K562 (cell line): ENCODE measurements at regions not wholly inside any gene's neighbourhood (a gene's known extent, or its start where the extent isn't known, plus 50 kb on each side); places are given as distances from the start of the nearest gene placed in this dataset.
A peak's percentile ranks its signal among the peaks of the same experiment; 100 is the strongest.

Experiments used
- ATAC-seq: fragments of 200-7000 bp; cut with Tn5 transposase; 3 replicates; pipeline ENCODE4 v1.9.1; 2020; ENCODE audit warnings: moderate library complexity
- BruUV-seq: library from RNA; stranded (reverse); fragments of 400-500 nt; replicated peaks from 2 replicates; lab custom pipeline; 2021; lab: Mats Ljungman, UMichigan
- CTCF ChIA-PET: fragments of 300-600 bp; formaldehyde crosslinking; extraction: SDS; loops from one replicate; lab custom pipeline; 2021; ENCODE audit warnings: low intra/inter-chr PET ratio; lab: Yijun Ruan, JAX
- POLR2A ChIA-PET: fragments of 300-600, 350-650 bp; sonication (Branson Sonifier 250); formaldehyde crosslinking; extraction: SDS; loops from one replicate; lab custom pipeline; 2021; ENCODE audit warnings: antibody characterized with exemption, inconsistent platforms; lab: Yijun Ruan, JAX
- DNase-seq, 4 experiments: peaks; one replicate each; pipeline versions ENCODE4 v3.0.0 to v3.0.0-alpha.2; 2011 to 2018; ENCODE audit warnings: low spot score in 3 of 4, mixed read lengths in 3 of 4; ENCODE audit errors: extremely low read depth in 1 of 4
- FAIRE-seq: peaks from 2 replicates; lab custom pipeline; 2011; peaks lifted over from hg19 to GRCh38; lab: Jason Lieb, UNC
- H2AFZ ChIP-seq: 2 replicates; pipeline ENCODE4 v1.6.0; 2011; ENCODE audit warnings: low read depth, low read length, control low read depth, inconsistent platforms
- H3K27ac ChIP-seq: fragments of 200-600 bp; 3 replicates; pipeline ENCODE4 v1.8.0; 2011; ENCODE audit warnings: low read depth, mild to moderate bottlenecking, control low read depth, inconsistent platforms, low read length, moderate library complexity, mixed read lengths; ENCODE audit errors: extremely low read depth
- H3K27me3 ChIP-seq, 2 experiments: fragments of 300-600 bp in 1 of 2; 2 replicates in 1 of 2; 3 replicates in 1 of 2; pipeline versions ENCODE4 v1.6.0 to v1.8.0; 2011; ENCODE audit warnings: inconsistent platforms in 2 of 2, low read length in 2 of 2, mild to moderate bottlenecking in 1 of 2, mixed read lengths in 1 of 2, moderate library complexity in 1 of 2; ENCODE audit not compliant: control insufficient read depth in 2 of 2, insufficient read depth in 2 of 2
- H3K36me3 ChIP-seq: fragments of 300-600 bp; 3 replicates; pipeline ENCODE4 v1.8.0; 2011; ENCODE audit warnings: mild to moderate bottlenecking, low read length, inconsistent platforms; ENCODE audit not compliant: control insufficient read depth, insufficient read depth
- H3K4me1 ChIP-seq, 2 experiments: fragments of 200-600 bp in 1 of 2; replicated peaks in 1 of 2; 2 replicates in 1 of 2; 3 replicates in 1 of 2; pipeline versions ENCODE4 v1.5.1 to v1.8.0; 2011; ENCODE audit warnings: inconsistent platforms in 2 of 2, low read length in 2 of 2, mild to moderate bottlenecking in 1 of 2, mixed read lengths in 1 of 2, moderate library complexity in 1 of 2; ENCODE audit not compliant: control insufficient read depth in 2 of 2, insufficient read depth in 2 of 2
- H3K4me2 ChIP-seq: 2 replicates; pipeline ENCODE4 v1.6.1; 2011; ENCODE audit warnings: low read length, control low read depth, inconsistent platforms, mixed read lengths; ENCODE audit not compliant: insufficient read depth
- H3K4me3 ChIP-seq: fragments of 200-600 bp; sonication (generic), shearing (Covaris generic); 2 replicates; pipeline ENCODE4 v1.5.1; 2016; ENCODE audit warnings: control low read depth, inconsistent platforms
- H3K79me2 ChIP-seq: fragments of 200-600 bp; 3 replicates; pipeline ENCODE4 v1.8.0; 2011; ENCODE audit warnings: low read length, inconsistent platforms; ENCODE audit not compliant: control insufficient read depth, insufficient read depth
- H3K9ac ChIP-seq, 2 experiments: 2 replicates each; pipeline versions ENCODE4 v1.6.0 to v1.6.1; 2011; ENCODE audit warnings: low read depth in 2 of 2, low read length in 2 of 2, control low read depth in 1 of 2, inconsistent platforms in 1 of 2, mild to moderate bottlenecking in 1 of 2, mixed read lengths in 1 of 2; ENCODE audit not compliant: insufficient read depth in 1 of 2
- H3K9me1 ChIP-seq: one replicate; pipeline ENCODE4 v1.6.0; 2011; ENCODE audit warnings: inconsistent platforms, mild to moderate bottlenecking, low read length, moderate library complexity; ENCODE audit not compliant: control insufficient read depth, insufficient read depth
- H3K9me3 ChIP-seq: replicated peaks from 2 replicates; pipeline ENCODE4 v1.5.1; 2011; ENCODE audit warnings: low read depth, low read length, inconsistent platforms; ENCODE audit not compliant: control insufficient read depth, insufficient read depth
- H4K20me1 ChIP-seq: replicated peaks from 2 replicates; pipeline ENCODE4 v1.6.1; 2011; ENCODE audit warnings: low read length, inconsistent platforms, mixed read lengths; ENCODE audit not compliant: control insufficient read depth, insufficient read depth
- CTBP1 ChIP-seq: fragments of 450-650 bp; IDR thresholded peaks from 2 replicates; pipeline ENCODE4 v1.6.1; 2016; ENCODE audit warnings: borderline replicate concordance
- ESRRA ChIP-seq: fragments of 450-650 bp; IDR thresholded peaks from 2 replicates; pipeline ENCODE4 v1.6.1; 2014; ENCODE audit warnings: low read depth, mild to moderate bottlenecking, moderate library complexity, borderline replicate concordance
- EWSR1 ChIP-seq: fragments of 450-650 bp; IDR thresholded peaks from 2 replicates; pipeline ENCODE4 v1.6.1; 2018; ENCODE audit warnings: borderline replicate concordance, mild to moderate bottlenecking, low read depth, moderate library complexity; ENCODE audit not compliant: partially characterized antibody
- FIP1L1 ChIP-seq: fragments of 200-400 bp; formaldehyde crosslinking; IDR thresholded peaks from 2 replicates; pipeline ENCODE4 v1.6.1; 2018; ENCODE audit warnings: mild to moderate bottlenecking, low read depth, low read length; ENCODE audit not compliant: poor library complexity, severe bottlenecking
- HNRNPUL1 ChIP-seq: fragments of 200-400 bp; formaldehyde crosslinking; IDR thresholded peaks from 2 replicates; pipeline ENCODE4 v1.6.1; 2017; ENCODE audit warnings: low read length
- IFI16 ChIP-seq: fragments of 250-450 bp; sonication (Bioruptor Pico); IDR thresholded peaks from 2 replicates; pipeline ENCODE4 v2.1.2; 2022; ENCODE audit warnings: mild to moderate bottlenecking, inconsistent platforms
- NCOA2 ChIP-seq, 2 experiments: fragments of 450-650 bp; IDR thresholded peaks; 2 replicates each; pipeline ENCODE4 v1.6.1; 2018; ENCODE audit warnings: mild to moderate bottlenecking in 2 of 2, moderate library complexity in 1 of 2; ENCODE audit not compliant: partially characterized antibody in 2 of 2
- RAD21 ChIP-seq, 2 experiments: fragments of 250-450 bp in 1 of 2; fragments of 450-650 bp in 1 of 2; sonication (Bioruptor Pico) in 1 of 2; formaldehyde crosslinking in 1 of 2; IDR thresholded peaks in 1 of 2; conservative IDR thresholded peaks in 1 of 2; 2 replicates each; pipeline versions ENCODE4 v1.4.0 to v1.8.0; 2020 to 2022; ENCODE audit warnings: mild to moderate bottlenecking in 2 of 2, moderate library complexity in 1 of 2
- ZKSCAN1 ChIP-seq: fragments of 150-350 bp; IDR thresholded peaks from 2 replicates; pipeline ENCODE4 v1.6.1; 2016; ENCODE audit warnings: low read depth, low read length
- ZNF644 ChIP-seq: fragments of 200-800 bp; sonication (Bioruptor generic); IDR thresholded peaks from 2 replicates; pipeline ENCODE4 v1.6.1; 2016; ENCODE audit warnings: low read depth, missing genetic modification characterization, missing compliant biosample characterization
- WGBS: fragments of 100-300 bp; shearing (Covaris generic); methylation state at CpG from one replicate; pipeline ENCODE4 v1.1.6; 2016; ENCODE audit warnings: low coverage, mixed read lengths; ENCODE audit not compliant: insufficient coverage; ENCODE audit errors: missing lambda C conversion rate; 5-methylcytosine and 5-hydroxymethylcytosine counted together
- in situ Hi-C: fragments of 300-500 bp; cut with MboI; formaldehyde crosslinking; loops from 4 replicates; pipeline ENCODE4 v1.15.0; 2018; ENCODE audit warnings: inconsistent platforms, mixed read lengths
- intact Hi-C: fragments of 100-400 bp; cut with micrococcal nuclease; formaldehyde crosslinking; loops from 2 replicates; pipeline ENCODE4 v1.14.2; 2022
- TF ChIP-seq, protein P1 (sequence below): fragments of 250-450 bp; sonication (Bioruptor Pico); IDR thresholded peaks from 2 replicates; pipeline ENCODE4 v1.5.1; 2021; ENCODE audit warnings: mild to moderate bottlenecking
- TF ChIP-seq, protein P2 (sequence below): sonication (generic); IDR thresholded peaks from 2 replicates; pipeline ENCODE4 v1.6.1; 2016
- TF ChIP-seq, protein P3 (sequence below), 2 experiments: IDR thresholded peaks; 2 replicates each; pipeline ENCODE4 v1.6.1; 2011; ENCODE audit warnings: borderline replicate concordance in 1 of 2, control low read depth in 1 of 2, low read depth in 1 of 2, low read length in 1 of 2, mild to moderate bottlenecking in 1 of 2, mixed read lengths in 1 of 2, moderate library complexity in 1 of 2; ENCODE audit not compliant: insufficient read depth in 1 of 2, insufficient read length in 1 of 2, poor library complexity in 1 of 2, severe bottlenecking in 1 of 2; ENCODE audit errors: extremely low read depth in 1 of 2

DNA sequence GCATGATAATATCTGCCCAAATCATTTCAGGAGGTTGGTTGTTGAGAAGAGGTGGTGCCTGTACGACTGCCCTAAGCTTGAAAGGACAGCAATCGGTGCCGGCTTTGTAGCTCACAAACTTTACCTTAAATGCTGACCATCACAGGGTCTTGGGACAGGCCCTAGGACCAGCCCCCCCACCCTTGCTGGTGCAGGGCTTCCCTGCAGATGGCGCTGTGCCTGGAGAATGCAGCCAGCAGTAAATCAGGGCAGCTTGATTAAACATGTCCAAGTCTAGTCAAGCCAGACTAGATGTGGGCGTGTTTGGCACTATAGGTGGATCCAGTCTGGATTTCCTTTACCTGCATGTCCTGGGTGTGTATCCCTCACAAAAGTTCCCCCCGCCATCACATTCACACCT, 135.5 kb upstream of the CRHR1 start (continued):
- TF ChIP-seq FIP1L1 (no peak), HNRNPUL1 (no peak), RAD21 (CRISPR knock-in tag; conservative IDR thresholded peaks at IDR 0.05 in 1 of 2, IDR thresholded peaks at IDR 0.05 in 1 of 2) (peak in 1 of 2 experiments; percentile 49; a peak in 2 of 4 replicates), CTBP1 (no peak)

DNA sequence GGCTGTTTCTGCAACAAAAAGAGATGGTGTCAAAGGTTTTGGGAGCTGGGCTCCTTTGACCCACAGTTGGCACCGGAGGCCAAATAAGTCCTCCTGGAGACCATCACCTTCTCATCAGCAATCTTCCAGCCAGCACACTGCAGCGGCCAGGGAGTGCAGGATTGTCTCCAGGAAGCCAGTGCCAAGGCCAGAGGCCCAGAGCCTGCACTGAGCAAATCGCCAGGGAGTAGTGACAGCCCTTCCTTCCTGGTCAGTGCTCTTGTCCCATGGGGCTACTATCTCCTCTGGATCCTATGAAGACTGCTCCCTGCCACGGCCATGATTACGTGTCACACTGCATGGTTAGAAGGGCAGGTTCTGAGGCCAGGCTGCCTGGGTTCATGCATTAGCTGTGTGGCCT, 134.3 kb upstream of the CRHR1 start:
- Histone ChIP-seq H3K27me3 (peaks cover 24 to 57% of the 10 kb centered on the region in 2 experiments; a peak in 4 of 5 replicates), H3K27ac (no peak overlapping the region), H3K9me1 (no peaks in the 10 kb centered on the region), H3K36me3 (no peaks in the 10 kb centered on the region), H3K79me2 (no peaks in the 10 kb centered on the region), H3K4me3 (no peak overlapping the region), H3K4me1 (no peaks in the 10 kb centered on the region), H3K9me3 (no peaks in the 10 kb centered on the region), H2AFZ (no peak overlapping the region), H3K9ac (no peak overlapping the region), H4K20me1 (peaks cover 4% of the 10 kb centered on the region; the same call in 1 of the 2 replicates), H3K4me2 (no peak overlapping the region)
- CTCF ChIA-PET = no interaction called here
- POLR2A ChIA-PET = interaction anchor here (1.1 kb wide), 1 partner anchor 13 kb away, joined by 6 read pairs; no protein-coding TSS in a partner anchor
- ATAC-seq = no peak
- no peak for DNase-seq
- FAIRE-seq = no peak
- intact Hi-C loops (loop anchor here (10.0 kb wide), 1 partner anchor 75 kb away; no protein-coding TSS in a partner anchor), in situ Hi-C loops (no loop called here)
- WGBS = 0% methylated on average over 5 of the region's 5 CpGs
- BruUV-seq = no TSS peak
- TF ChIP-seq ZNF644 (tag) (no peak), EWSR1 (no peak), NCOA2 (IDR thresholded peaks at IDR 0.05; ENCODE audit: partially characterized antibody in 2 of 2) (no peak), IFI16 (CRISPR knock-in tag) (no peak), ZKSCAN1 (no peak), ESRRA (no peak)
- TF ChIP-seq, protein P1, sequence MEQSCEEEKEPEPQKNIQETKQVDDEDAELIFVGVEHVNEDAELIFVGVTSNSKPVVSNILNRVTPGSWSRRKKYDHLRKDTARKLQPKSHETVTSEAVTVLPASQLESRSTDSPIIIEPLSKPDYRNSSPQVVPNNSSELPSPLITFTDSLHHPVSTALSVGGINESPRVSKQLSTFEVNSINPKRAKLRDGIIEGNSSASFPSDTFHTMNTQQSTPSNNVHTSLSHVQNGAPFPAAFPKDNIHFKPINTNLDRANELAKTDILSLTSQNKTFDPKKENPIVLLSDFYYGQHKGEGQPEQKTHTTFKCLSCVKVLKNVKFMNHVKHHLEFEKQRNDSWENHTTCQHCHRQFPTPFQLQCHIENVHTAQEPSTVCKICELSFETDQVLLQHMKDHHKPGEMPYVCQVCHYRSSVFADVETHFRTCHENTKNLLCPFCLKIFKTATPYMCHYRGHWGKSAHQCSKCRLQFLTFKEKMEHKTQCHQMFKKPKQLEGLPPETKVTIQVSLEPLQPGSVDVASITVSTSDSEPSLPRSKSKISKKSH (CRISPR knock-in tag) = no peak
- TF ChIP-seq, protein P2, sequence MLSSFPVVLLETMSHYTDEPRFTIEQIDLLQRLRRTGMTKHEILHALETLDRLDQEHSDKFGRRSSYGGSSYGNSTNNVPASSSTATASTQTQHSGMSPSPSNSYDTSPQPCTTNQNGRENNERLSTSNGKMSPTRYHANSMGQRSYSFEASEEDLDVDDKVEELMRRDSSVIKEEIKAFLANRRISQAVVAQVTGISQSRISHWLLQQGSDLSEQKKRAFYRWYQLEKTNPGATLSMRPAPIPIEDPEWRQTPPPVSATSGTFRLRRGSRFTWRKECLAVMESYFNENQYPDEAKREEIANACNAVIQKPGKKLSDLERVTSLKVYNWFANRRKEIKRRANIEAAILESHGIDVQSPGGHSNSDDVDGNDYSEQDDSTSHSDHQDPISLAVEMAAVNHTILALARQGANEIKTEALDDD = no peak
- TF ChIP-seq, protein P3, sequence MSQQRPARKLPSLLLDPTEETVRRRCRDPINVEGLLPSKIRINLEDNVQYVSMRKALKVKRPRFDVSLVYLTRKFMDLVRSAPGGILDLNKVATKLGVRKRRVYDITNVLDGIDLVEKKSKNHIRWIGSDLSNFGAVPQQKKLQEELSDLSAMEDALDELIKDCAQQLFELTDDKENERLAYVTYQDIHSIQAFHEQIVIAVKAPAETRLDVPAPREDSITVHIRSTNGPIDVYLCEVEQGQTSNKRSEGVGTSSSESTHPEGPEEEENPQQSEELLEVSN (IDR thresholded peaks at IDR 0.05; ENCODE audit: borderline replicate concordance in 1 of 2, extremely low read depth in 1 of 2, insufficient read depth in 1 of 2, insufficient read length in 1 of 2, low read depth in 1 of 2, low read length in 1 of 2, poor library complexity in 1 of 2, severe bottlenecking in 1 of 2) = no peak
